Liver (tissue), 8 donors: ENCODE measurements at regions not wholly inside any gene's neighbourhood (a gene's known extent, or its start where the extent isn't known, plus 50 kb on each side); places are given as distances from the start of the nearest gene placed in this dataset.

ENCODE experiments used
- DNase-seq: peaks from one replicate; pipeline ENCODE4 v3.0.0-alpha.2; 2017; ENCODE audit warnings: low spot score
- H3K27ac ChIP-seq, 2 donors: one replicate each; pipeline ENCODE4 v1.7.0; 2013; ENCODE audit warnings: inconsistent platforms in 2 of 2, low read length in 2 of 2, control low read depth in 1 of 2, low read depth in 1 of 2, mild to moderate bottlenecking in 1 of 2
- H3K27me3 ChIP-seq, 4 donors: one replicate each; pipeline versions ENCODE4 v1.6.1 to v1.7.0; 2013; ENCODE audit warnings: low read length in 3 of 4, inconsistent platforms in 1 of 4, mild to moderate bottlenecking in 1 of 4, moderate library complexity in 1 of 4; ENCODE audit not compliant: control insufficient read depth in 4 of 4, insufficient read depth in 4 of 4
- H3K36me3 ChIP-seq, 4 donors: one replicate each; pipeline versions ENCODE4 v1.6.1 to v1.7.0; 2013; ENCODE audit warnings: low read length in 3 of 4, mild to moderate bottlenecking in 3 of 4, low read depth in 1 of 4, moderate library complexity in 1 of 4; ENCODE audit not compliant: control insufficient read depth in 4 of 4, insufficient read depth in 3 of 4
- H3K4me1 ChIP-seq, 4 donors: one replicate each; pipeline versions ENCODE4 v1.6.1 to v1.7.0; 2013; ENCODE audit warnings: low read length in 3 of 4, mild to moderate bottlenecking in 3 of 4, moderate library complexity in 1 of 4; ENCODE audit not compliant: control insufficient read depth in 4 of 4, insufficient read depth in 4 of 4
- H3K4me3 ChIP-seq, 3 donors: one replicate each; pipeline versions ENCODE4 v1.6.1 to v1.7.0; 2013; ENCODE audit warnings: low read length in 3 of 3, control low read depth in 1 of 3, low read depth in 1 of 3, mild to moderate bottlenecking in 1 of 3
- H3K9ac ChIP-seq, 2 donors: one replicate each; pipeline ENCODE4 v1.7.0; 2013; ENCODE audit warnings: low read length in 2 of 2, mild to moderate bottlenecking in 2 of 2, moderate library complexity in 2 of 2, control low read depth in 1 of 2, low read depth in 1 of 2
- H3K9me3 ChIP-seq, 4 donors: one replicate each; pipeline versions ENCODE4 v1.6.1 to v1.7.0; 2013; ENCODE audit warnings: low read length in 3 of 4; ENCODE audit not compliant: control insufficient read depth in 4 of 4
- CTCF ChIP-seq: fragments of 150-350 bp; IDR thresholded peaks from 2 replicates; pipeline ENCODE4 v1.5.1; 2017; ENCODE audit warnings: improper control_type of control experiment, low read depth, low read length; ENCODE audit not compliant: missing input control
- EGR1 ChIP-seq, 2 donors: IDR thresholded peaks; 2 replicates each; pipeline ENCODE4 v1.6.1; 2016 to 2018; ENCODE audit warnings: antibody characterized with exemption in 2 of 2, low read depth in 2 of 2
- FOXA1 ChIP-seq: IDR thresholded peaks from 2 replicates; pipeline ENCODE4 v1.6.1; 2016; ENCODE audit warnings: antibody characterized with exemption
- FOXA2 ChIP-seq: IDR thresholded peaks from 2 replicates; pipeline ENCODE4 v1.6.1; 2016; ENCODE audit warnings: antibody characterized with exemption
- GABPA ChIP-seq, 2 donors: IDR thresholded peaks in 1 of 2; conservative IDR thresholded peaks in 1 of 2; 2 replicates each; pipeline ENCODE4 v1.6.1; 2016; ENCODE audit warnings: antibody characterized with exemption in 2 of 2, mild to moderate bottlenecking in 1 of 2, moderate library complexity in 1 of 2
- HNF4A ChIP-seq, 2 donors: conservative IDR thresholded peaks; 2 replicates each; pipeline ENCODE4 v1.6.1; 2016; ENCODE audit warnings: antibody characterized with exemption in 2 of 2, mild to moderate bottlenecking in 2 of 2
- HNF4G ChIP-seq: IDR thresholded peaks from 2 replicates; pipeline ENCODE4 v1.6.1; 2016; ENCODE audit warnings: antibody characterized with exemption
- JUND ChIP-seq, 2 donors: IDR thresholded peaks; 2 replicates each; pipeline ENCODE4 v1.6.1; 2016; ENCODE audit warnings: antibody characterized with exemption in 2 of 2
- MAX ChIP-seq: IDR thresholded peaks from 2 replicates; pipeline ENCODE4 v1.6.1; 2016; ENCODE audit warnings: antibody characterized with exemption
- NR2F2 ChIP-seq: IDR thresholded peaks from 2 replicates; pipeline ENCODE4 v1.6.1; 2016; ENCODE audit warnings: antibody characterized with exemption
- RAD21 ChIP-seq, 2 donors: IDR thresholded peaks; 2 replicates each; pipeline ENCODE4 v1.6.1; 2016; ENCODE audit warnings: antibody characterized with exemption in 2 of 2, mild to moderate bottlenecking in 2 of 2
- REST ChIP-seq: IDR thresholded peaks from 2 replicates; pipeline ENCODE4 v1.6.1; 2016; ENCODE audit warnings: antibody characterized with exemption, mild to moderate bottlenecking
- RXRA ChIP-seq, 2 donors: IDR thresholded peaks; 2 replicates each; pipeline ENCODE4 v1.6.1; 2017 to 2018; ENCODE audit warnings: antibody characterized with exemption in 2 of 2, mild to moderate bottlenecking in 1 of 2
- SP1 ChIP-seq: IDR thresholded peaks from 2 replicates; pipeline ENCODE4 v1.6.1; 2018; ENCODE audit warnings: antibody characterized with exemption, mild to moderate bottlenecking
- TAF1 ChIP-seq: conservative IDR thresholded peaks from 2 replicates; pipeline ENCODE4 v1.6.1; 2016; ENCODE audit warnings: antibody characterized with exemption, mild to moderate bottlenecking
- YY1 ChIP-seq: IDR thresholded peaks from 2 replicates; pipeline ENCODE4 v1.6.1; 2016; ENCODE audit warnings: antibody characterized with exemption, mild to moderate bottlenecking
- ZBTB33 ChIP-seq: IDR thresholded peaks from 2 replicates; pipeline ENCODE4 v1.6.1; 2016; ENCODE audit warnings: antibody characterized with exemption
- WGBS: extraction: QIAGEN DNeasy Blood & Tissue Kit; methylation state at CpG from one replicate; pipeline ENCODE4 v1.1.7; 2013; 5-methylcytosine and 5-hydroxymethylcytosine counted together
- donor health status: healthy.
- donor health status: healthy.
- donor health status: healthy.
- donor health status: healthy.
- donor health status: healthy.

- peaks cover 0 to 7% (median 0%) of the 10 kb centered on the region in 4 donors for H3K9me3 ChIP-seq
- no peak for DNase-seq
- WGBS, result 9% methylated on average over 4 of the region's 4 CpGs
Observed at GRCh38 chr3:75294124-75294523, 370.0 kb upstream of the FRG2C start.

More at GRCh38 chr3:75294124-75294523, 370.0 kb upstream of the FRG2C start:
- Histone ChIP-seq H3K9ac (no peak overlapping the region), H3K4me3 (no peak overlapping the region), H3K36me3 (no peaks in the 10 kb centered on the region), H3K27me3 (no peaks in the 10 kb centered on the region), H3K4me1 (no peaks in the 10 kb centered on the region), H3K27ac (no peak overlapping the region)
- TF ChIP-seq YY1, result no peak
- TF ChIP-seq REST, result no peak
- no peak for TF ChIP-seq GABPA (IDR thresholded peaks at IDR 0.05 in 1 of 2, conservative IDR thresholded peaks at IDR 0.05 in 1 of 2)
- no peak for TF ChIP-seq JUND (IDR thresholded peaks at IDR 0.05)
- TF ChIP-seq RAD21 (IDR thresholded peaks at IDR 0.05), result peak; percentile 78 to 84
- TF ChIP-seq EGR1 (IDR thresholded peaks at IDR 0.05; ENCODE audit: low read depth in 2 of 2), result no peak
- no peak for TF ChIP-seq MAX
- TF ChIP-seq SP1, result no peak
- TF ChIP-seq FOXA2, result no peak
- TF ChIP-seq HNF4G, result no peak
- TF ChIP-seq TAF1, result no peak
- no peak for TF ChIP-seq HNF4A (conservative IDR thresholded peaks at IDR 0.05)
- no peak for TF ChIP-seq NR2F2
- TF ChIP-seq CTCF, result peak; percentile 55
- no peak for TF ChIP-seq FOXA1
- no peak for TF ChIP-seq ZBTB33
- no peak for TF ChIP-seq RXRA (IDR thresholded peaks at IDR 0.05)
